ENCODE measurements at regions not wholly inside any gene's neighbourhood (a gene's known extent, or its start where the extent isn't known, plus 50 kb on each side); places are given as distances from the start of the nearest gene placed in this dataset.

DNA sequence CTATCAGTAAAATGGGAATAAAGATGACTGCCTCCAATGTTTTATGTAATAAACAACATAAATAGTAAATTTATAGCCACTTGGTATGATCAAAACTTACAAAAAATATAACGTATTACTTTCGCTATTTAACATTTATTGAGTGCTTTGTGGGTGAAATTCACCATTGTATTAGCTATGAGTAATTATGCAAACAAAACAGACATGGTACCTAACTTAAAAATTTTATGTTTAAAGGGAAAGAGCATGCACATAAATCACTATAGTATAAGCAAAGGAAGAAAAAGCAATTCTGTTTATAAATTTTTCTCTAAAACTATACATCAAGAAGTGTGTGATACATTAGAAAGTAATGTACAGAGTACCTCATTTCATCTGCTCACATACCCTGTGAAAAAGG lies 1046.2 kb downstream of the NCAM2 start:
- H3K4me1 Mint-ChIP-seq (ENCODE audit: low read depth), result no peaks in the 10 kb centered on the region
- ChIA-PET POLR2A (no interaction called here), CTCF (no interaction called here)
- ATAC-seq (no peak), DNase-seq (no peak)
- TF ChIP-seq CTCF (IDR thresholded peaks at IDR 0.05), result no peak
- H3K4me3 Mint-ChIP-seq, result no peak overlapping the region
- no peaks in the 10 kb centered on the region for H3K36me3 Mint-ChIP-seq (ENCODE audit: low read depth)
- intact Hi-C loops (cut with micrococcal nuclease), result no loop called here
- H3K27me3 Mint-ChIP-seq, result no peaks in the 10 kb centered on the region
- H3K27ac Mint-ChIP-seq, result no peak overlapping the region
- H3K9me3 Mint-ChIP-seq, result no peaks in the 10 kb centered on the region

DNA sequence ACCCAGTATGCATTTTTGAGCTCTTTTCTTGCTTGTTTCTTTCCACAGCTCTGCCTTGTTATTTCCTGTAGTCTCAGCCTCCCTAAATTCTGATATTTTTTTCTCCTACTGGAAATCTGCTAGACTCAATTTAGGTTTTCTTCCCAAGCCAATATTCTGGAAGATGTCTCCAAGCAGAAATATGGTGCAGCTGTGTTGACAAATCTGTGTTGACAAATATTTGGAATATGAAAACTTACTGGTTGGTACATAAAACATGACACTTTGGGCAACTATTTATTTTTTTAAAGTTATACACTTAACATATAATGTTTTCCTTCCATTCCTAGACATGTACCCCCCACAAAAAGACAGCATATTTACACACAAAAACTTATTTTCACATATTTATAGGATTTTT lies 1048.4 kb downstream of the NCAM2 start:
- no peaks in the 10 kb centered on the region for H3K4me1 Mint-ChIP-seq (ENCODE audit: low read depth)
- H3K9me3 Mint-ChIP-seq, result no peaks in the 10 kb centered on the region
- POLR2A ChIA-PET, result no interaction called here
- TF ChIP-seq CTCF (IDR thresholded peaks at IDR 0.05), result no peak
- H3K27me3 Mint-ChIP-seq, result no peaks in the 10 kb centered on the region
- CTCF ChIA-PET, result no interaction called here
- H3K36me3 Mint-ChIP-seq (ENCODE audit: low read depth), result no peaks in the 10 kb centered on the region
- no peak overlapping the region for H3K27ac Mint-ChIP-seq
- intact Hi-C loops (cut with micrococcal nuclease), result no loop called here
- DNase-seq (no peak), ATAC-seq (no peak)
- H3K4me3 Mint-ChIP-seq, result no peak overlapping the region

DNA sequence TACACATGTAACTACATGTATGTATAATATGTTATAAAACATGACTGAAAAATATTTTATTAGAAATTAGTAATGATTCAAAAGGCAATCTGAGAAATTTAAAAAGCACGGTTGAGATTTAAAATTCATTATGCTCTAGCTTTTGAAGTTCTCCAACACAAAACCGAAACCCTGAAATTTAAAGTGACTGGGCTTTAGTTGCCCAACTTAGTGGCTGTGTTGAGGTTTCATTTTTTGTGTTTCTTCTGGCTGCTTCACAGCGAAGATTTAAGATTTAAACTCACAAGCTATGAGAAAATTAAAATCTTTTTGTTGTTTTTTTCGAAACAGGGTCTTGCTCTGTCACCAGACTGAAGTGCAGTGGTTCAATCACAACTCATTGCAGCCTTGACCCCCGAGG lies 1058.7 kb downstream of the NCAM2 start:
- ChIA-PET CTCF (no interaction called here), POLR2A (no interaction called here)
- Mint-ChIP-seq H3K27me3 (no peaks in the 10 kb centered on the region), H3K4me1 (ENCODE audit: low read depth) (no peaks in the 10 kb centered on the region), H3K27ac (no peak overlapping the region), H3K36me3 (ENCODE audit: low read depth) (no peaks in the 10 kb centered on the region), H3K4me3 (no peak overlapping the region), H3K9me3 (no peaks in the 10 kb centered on the region)
- intact Hi-C loops (cut with micrococcal nuclease), result loop anchor here (10.0 kb wide), 1 partner anchor 58 kb away; no protein-coding TSS in a partner anchor
- DNase-seq (no peak), ATAC-seq (no peak)
- no peak for TF ChIP-seq CTCF (IDR thresholded peaks at IDR 0.05)

DNA sequence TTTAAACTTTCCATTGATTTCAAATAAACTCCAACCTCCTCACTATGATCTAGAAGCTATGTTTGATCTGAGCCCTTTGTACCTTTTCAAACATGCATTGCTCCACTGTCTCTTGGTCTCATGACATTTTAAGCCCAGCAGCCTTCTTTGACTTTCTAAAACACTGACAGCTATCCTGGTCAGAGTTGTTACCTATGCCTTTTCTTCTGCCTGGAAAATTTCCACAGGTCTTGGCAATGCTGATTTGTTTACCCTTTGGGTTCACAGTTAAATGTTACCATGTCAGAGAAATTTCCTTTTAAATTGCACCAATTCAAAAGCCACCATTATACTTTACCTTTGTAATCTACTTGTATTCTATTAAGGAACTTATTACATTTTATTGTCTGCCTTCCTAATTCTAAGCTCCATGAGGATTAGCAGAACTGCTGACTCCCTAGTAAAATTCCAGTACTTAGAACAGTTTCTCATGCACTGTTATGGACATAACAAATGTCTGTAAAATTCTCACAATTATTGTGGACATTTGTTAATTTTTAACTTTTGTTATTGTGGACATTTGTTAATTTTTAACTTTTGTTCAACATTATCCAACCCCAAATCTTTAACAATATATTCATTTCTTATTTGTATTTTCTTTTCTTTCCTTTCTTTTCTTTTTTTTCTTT lies 1064.4 kb downstream of the NCAM2 start:
- no peaks in the 10 kb centered on the region for H3K27me3 Mint-ChIP-seq
- ATAC-seq (no peak), DNase-seq (no peak)
- no peaks in the 10 kb centered on the region for H3K4me1 Mint-ChIP-seq (ENCODE audit: low read depth)
- ChIA-PET CTCF (no interaction called here), POLR2A (no interaction called here)
- H3K36me3 Mint-ChIP-seq (ENCODE audit: low read depth), result no peaks in the 10 kb centered on the region
- no peak overlapping the region for H3K27ac Mint-ChIP-seq
- H3K9me3 Mint-ChIP-seq, result no peaks in the 10 kb centered on the region
- no peak for TF ChIP-seq CTCF (IDR thresholded peaks at IDR 0.05)
- no peak overlapping the region for H3K4me3 Mint-ChIP-seq
- intact Hi-C loops (cut with micrococcal nuclease), result no loop called here

GRCh38 chr21:22063140-22063539 lies 1064.9 kb downstream of the NCAM2 start:
- H3K4me3 Mint-ChIP-seq, result no peak overlapping the region
- no peak for DNase-seq

More at GRCh38 chr21:22063140-22063539, 1064.9 kb downstream of the NCAM2 start:
- Mint-ChIP-seq H3K36me3 (ENCODE audit: low read depth) (no peaks in the 10 kb centered on the region), H3K27ac (no peak overlapping the region), H3K9me3 (no peaks in the 10 kb centered on the region), H3K4me1 (ENCODE audit: low read depth) (no peaks in the 10 kb centered on the region), H3K27me3 (no peaks in the 10 kb centered on the region)
- CTCF ChIA-PET, result no interaction called here
- POLR2A ChIA-PET, result no interaction called here
- ATAC-seq, result no peak
- TF ChIP-seq CTCF (IDR thresholded peaks at IDR 0.05), result no peak
- intact Hi-C loops (cut with micrococcal nuclease), result no loop called here
